ENCODE measurements at regions not wholly inside any gene's neighbourhood (a gene's known extent, or its start where the extent isn't known, plus 50 kb on each side); places are given as distances from the start of the nearest gene placed in this dataset.
"Not testable (repeated sequence)": the region's sequence is repeated elsewhere in the genome, so short reads cannot be mapped to it uniquely, and the experiment has no call there.

DNA sequence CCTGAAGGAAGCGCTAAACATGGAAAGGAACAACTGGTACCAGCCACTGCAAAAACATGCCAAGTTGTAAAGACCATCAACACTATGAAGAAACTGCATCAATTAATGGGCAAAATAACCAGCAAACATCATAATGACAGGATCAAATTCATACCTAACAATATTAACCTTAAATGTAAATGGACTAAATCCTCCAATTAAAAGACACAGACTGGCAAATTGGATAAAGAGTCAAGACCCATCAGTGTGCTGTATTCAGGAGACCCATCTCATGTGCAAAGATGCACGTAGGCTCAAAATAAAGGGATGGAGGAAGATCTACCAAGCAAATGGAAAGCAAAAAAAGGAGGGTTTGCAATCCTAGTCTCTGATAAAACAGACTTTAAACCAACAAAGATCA is 111.3 kb upstream of the PIK3R1 start:
- not testable (repeated sequence) for TF ChIP-seq MYC (IDR thresholded peaks at IDR 0.05; ENCODE audit: borderline replicate concordance, low read length); POLR2A (IDR thresholded peaks at IDR 0.05; ENCODE audit: low read length); RAD21 (conservative IDR thresholded peaks at IDR 0.05 in 1 of 2, IDR thresholded peaks at IDR 0.05 in 1 of 2); HOXB13 (CRISPR knock-in tag; IDR thresholded peaks at IDR 0.05; ENCODE audit: low read depth)
- TF ChIP-seq, protein P1, sequence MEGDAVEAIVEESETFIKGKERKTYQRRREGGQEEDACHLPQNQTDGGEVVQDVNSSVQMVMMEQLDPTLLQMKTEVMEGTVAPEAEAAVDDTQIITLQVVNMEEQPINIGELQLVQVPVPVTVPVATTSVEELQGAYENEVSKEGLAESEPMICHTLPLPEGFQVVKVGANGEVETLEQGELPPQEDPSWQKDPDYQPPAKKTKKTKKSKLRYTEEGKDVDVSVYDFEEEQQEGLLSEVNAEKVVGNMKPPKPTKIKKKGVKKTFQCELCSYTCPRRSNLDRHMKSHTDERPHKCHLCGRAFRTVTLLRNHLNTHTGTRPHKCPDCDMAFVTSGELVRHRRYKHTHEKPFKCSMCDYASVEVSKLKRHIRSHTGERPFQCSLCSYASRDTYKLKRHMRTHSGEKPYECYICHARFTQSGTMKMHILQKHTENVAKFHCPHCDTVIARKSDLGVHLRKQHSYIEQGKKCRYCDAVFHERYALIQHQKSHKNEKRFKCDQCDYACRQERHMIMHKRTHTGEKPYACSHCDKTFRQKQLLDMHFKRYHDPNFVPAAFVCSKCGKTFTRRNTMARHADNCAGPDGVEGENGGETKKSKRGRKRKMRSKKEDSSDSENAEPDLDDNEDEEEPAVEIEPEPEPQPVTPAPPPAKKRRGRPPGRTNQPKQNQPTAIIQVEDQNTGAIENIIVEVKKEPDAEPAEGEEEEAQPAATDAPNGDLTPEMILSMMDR (IDR thresholded peaks at IDR 0.05), result not testable (repeated sequence)
